ENCODE measurements at regions not wholly inside any gene's neighbourhood (a gene's known extent, or its start where the extent isn't known, plus 50 kb on each side); places are given as distances from the start of the nearest gene placed in this dataset.

DNA sequence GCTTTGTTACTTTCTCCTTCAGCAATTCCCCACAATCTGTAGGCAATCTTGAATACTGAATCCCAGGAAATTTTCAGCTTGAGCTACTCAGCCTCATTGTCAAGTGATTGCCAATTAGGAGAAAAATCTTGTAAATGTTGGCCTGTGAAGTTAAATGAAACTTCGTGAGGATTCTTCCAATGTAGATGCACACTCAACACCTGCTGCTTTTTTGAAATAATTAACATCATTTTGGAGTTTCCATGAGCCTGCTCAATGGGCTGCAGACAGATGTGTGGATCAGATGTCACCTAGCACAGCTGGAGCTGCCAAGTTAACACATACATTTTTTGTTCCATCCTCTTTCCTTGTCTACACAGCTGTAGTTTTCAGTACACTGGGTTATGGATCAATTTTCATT, 645.6 kb upstream of the LUZP2 start:
- H3K4me3 ChIP-seq (ENCODE audit: low read depth, low read length, poor library complexity, severe bottlenecking), result no peak overlapping the region
- no peaks in the 10 kb centered on the region for H3K9me3 ChIP-seq (ENCODE audit: low read depth, low read length, poor library complexity, severe bottlenecking)
- no peak for DNase-seq (ENCODE audit: low spot score)
- TF ChIP-seq EZH2 (IDR thresholded peaks at IDR 0.05; ENCODE audit: borderline replicate concordance, low read depth, low read length, poor library complexity, severe bottlenecking), result no peak
- TF ChIP-seq, protein P1, sequence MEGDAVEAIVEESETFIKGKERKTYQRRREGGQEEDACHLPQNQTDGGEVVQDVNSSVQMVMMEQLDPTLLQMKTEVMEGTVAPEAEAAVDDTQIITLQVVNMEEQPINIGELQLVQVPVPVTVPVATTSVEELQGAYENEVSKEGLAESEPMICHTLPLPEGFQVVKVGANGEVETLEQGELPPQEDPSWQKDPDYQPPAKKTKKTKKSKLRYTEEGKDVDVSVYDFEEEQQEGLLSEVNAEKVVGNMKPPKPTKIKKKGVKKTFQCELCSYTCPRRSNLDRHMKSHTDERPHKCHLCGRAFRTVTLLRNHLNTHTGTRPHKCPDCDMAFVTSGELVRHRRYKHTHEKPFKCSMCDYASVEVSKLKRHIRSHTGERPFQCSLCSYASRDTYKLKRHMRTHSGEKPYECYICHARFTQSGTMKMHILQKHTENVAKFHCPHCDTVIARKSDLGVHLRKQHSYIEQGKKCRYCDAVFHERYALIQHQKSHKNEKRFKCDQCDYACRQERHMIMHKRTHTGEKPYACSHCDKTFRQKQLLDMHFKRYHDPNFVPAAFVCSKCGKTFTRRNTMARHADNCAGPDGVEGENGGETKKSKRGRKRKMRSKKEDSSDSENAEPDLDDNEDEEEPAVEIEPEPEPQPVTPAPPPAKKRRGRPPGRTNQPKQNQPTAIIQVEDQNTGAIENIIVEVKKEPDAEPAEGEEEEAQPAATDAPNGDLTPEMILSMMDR (conservative IDR thresholded peaks at IDR 0.05; ENCODE audit: low read depth, low read length), result no peak
- H3K4me1 ChIP-seq (ENCODE audit: insufficient read depth, low read length, poor library complexity, severe bottlenecking), result no peaks in the 10 kb centered on the region
- intact Hi-C loops (cut with micrococcal nuclease; ENCODE audit: unreplicated experiment), result no loop called here
- no peaks in the 10 kb centered on the region for H3K36me3 ChIP-seq (ENCODE audit: insufficient read depth, low read length, poor library complexity, severe bottlenecking)
- H3K27me3 ChIP-seq (replicated peaks; ENCODE audit: insufficient read depth, low read depth, low read length, poor library complexity), result no peaks in the 10 kb centered on the region
- CTCF ChIA-PET, result no interaction called here
- POLR2A ChIA-PET (ENCODE audit: low non-redundant PET), result no interaction called here
- H3K27ac ChIP-seq (ENCODE audit: low read depth, low read length, poor library complexity, severe bottlenecking), result no peak overlapping the region
- BruUV-seq (replicated peaks), result no TSS peak

DNA sequence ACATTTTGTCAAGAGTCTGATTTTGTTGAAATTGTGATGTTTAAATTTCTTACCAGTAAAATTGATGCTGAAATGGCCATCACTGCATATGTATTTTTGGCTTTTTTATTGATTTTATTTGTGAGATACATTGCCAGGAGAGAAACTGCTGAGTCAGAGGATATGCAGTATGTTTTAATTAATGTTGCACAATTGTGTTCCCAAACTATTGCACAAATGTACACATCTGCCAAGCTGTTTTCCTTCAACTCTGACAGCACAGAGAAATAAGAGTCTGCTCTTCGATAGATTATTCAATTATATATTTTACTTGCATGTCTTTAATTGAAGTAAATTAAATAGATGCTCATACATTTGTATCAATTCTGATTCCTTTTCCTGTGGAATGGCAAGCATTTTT, 640.2 kb upstream of the LUZP2 start:
- intact Hi-C loops (cut with micrococcal nuclease; ENCODE audit: unreplicated experiment), result no loop called here
- ChIA-PET POLR2A (ENCODE audit: low non-redundant PET) (no interaction called here), CTCF (no interaction called here)
- BruUV-seq (replicated peaks), result no TSS peak
- DNase-seq (ENCODE audit: low spot score), result no peak
- Histone ChIP-seq H3K27ac (ENCODE audit: low read depth, low read length, poor library complexity, severe bottlenecking) (no peak overlapping the region), H3K4me1 (ENCODE audit: insufficient read depth, low read length, poor library complexity, severe bottlenecking) (no peaks in the 10 kb centered on the region), H3K36me3 (ENCODE audit: insufficient read depth, low read length, poor library complexity, severe bottlenecking) (no peaks in the 10 kb centered on the region), H3K27me3 (replicated peaks; ENCODE audit: insufficient read depth, low read depth, low read length, poor library complexity) (no peaks in the 10 kb centered on the region), H3K9me3 (ENCODE audit: low read depth, low read length, poor library complexity, severe bottlenecking) (no peaks in the 10 kb centered on the region), H3K4me3 (ENCODE audit: low read depth, low read length, poor library complexity, severe bottlenecking) (no peak overlapping the region)
- TF ChIP-seq EZH2 (IDR thresholded peaks at IDR 0.05; ENCODE audit: borderline replicate concordance, low read depth, low read length, poor library complexity, severe bottlenecking), result no peak
- TF ChIP-seq, protein P1 (conservative IDR thresholded peaks at IDR 0.05; ENCODE audit: low read depth, low read length), result no peak

DNA sequence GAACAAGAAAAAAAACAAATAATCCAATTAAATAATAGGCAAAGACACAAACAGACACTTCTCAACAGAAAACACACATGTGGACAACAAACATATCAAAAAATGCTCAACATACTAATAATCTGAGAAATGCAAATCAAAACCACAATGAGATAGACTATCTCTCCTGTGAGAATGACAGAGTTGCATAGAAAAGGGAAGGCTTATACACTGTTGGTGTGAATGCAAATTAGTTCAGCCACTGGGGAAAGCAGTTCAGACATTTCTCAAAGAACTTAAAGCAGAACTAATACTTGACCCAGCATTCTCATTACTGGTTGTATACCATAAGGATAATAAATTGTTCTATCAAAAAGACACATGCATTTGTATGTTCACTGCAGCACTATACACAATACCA, 637.8 kb upstream of the LUZP2 start:
- no peak for DNase-seq (ENCODE audit: low spot score)
- H3K9me3 ChIP-seq (ENCODE audit: low read depth, low read length, poor library complexity, severe bottlenecking), result no peaks in the 10 kb centered on the region
- H3K4me1 ChIP-seq (ENCODE audit: insufficient read depth, low read length, poor library complexity, severe bottlenecking), result no peaks in the 10 kb centered on the region
- intact Hi-C loops (cut with micrococcal nuclease; ENCODE audit: unreplicated experiment), result no loop called here
- H3K4me3 ChIP-seq (ENCODE audit: low read depth, low read length, poor library complexity, severe bottlenecking), result no peak overlapping the region
- no peak overlapping the region for H3K27ac ChIP-seq (ENCODE audit: low read depth, low read length, poor library complexity, severe bottlenecking)
- ChIA-PET POLR2A (ENCODE audit: low non-redundant PET) (no interaction called here), CTCF (no interaction called here)
- H3K27me3 ChIP-seq (replicated peaks; ENCODE audit: insufficient read depth, low read depth, low read length, poor library complexity), result no peaks in the 10 kb centered on the region
- H3K36me3 ChIP-seq (ENCODE audit: insufficient read depth, low read length, poor library complexity, severe bottlenecking), result no peaks in the 10 kb centered on the region
- no peak for TF ChIP-seq EZH2 (IDR thresholded peaks at IDR 0.05; ENCODE audit: borderline replicate concordance, low read depth, low read length, poor library complexity, severe bottlenecking)
- TF ChIP-seq, protein P1 (conservative IDR thresholded peaks at IDR 0.05; ENCODE audit: low read depth, low read length), result no peak
- no TSS peak for BruUV-seq (replicated peaks)
